Fibroblast of skin of right quadriceps (primary cell): ENCODE measurements at regions not wholly inside any gene's neighbourhood (a gene's known extent, or its start where the extent isn't known, plus 50 kb on each side); places are given as distances from the start of the nearest gene placed in this dataset.
"Not testable (repeated sequence)": the region's sequence is repeated elsewhere in the genome, so short reads cannot be mapped to it uniquely, and the experiment has no call there.

Experiments used
- DNase-seq: peaks from one replicate; pipeline ENCODE4 v3.0.0-alpha.2; 2013

DNA sequence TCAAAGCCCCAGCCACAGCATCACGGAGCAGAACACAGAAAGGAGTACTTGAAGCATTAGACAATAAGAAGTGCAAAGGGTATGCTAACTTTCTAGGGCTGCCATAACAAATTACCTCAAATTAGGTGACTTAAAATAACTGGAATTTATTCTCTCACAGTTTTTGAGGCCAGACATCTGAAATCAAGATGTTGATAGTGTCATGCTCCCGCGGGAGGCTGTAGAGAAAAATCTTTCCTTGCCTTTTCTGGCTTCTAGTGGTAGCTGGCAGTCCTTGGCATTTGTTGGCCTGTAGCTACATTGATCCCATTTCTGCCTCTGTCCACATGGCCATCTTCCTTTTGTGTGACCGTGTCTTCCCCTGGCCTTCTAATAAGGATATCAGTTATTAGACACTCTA, 51.9 kb upstream of the SPDL1 start:
- no peak for DNase-seq

DNA sequence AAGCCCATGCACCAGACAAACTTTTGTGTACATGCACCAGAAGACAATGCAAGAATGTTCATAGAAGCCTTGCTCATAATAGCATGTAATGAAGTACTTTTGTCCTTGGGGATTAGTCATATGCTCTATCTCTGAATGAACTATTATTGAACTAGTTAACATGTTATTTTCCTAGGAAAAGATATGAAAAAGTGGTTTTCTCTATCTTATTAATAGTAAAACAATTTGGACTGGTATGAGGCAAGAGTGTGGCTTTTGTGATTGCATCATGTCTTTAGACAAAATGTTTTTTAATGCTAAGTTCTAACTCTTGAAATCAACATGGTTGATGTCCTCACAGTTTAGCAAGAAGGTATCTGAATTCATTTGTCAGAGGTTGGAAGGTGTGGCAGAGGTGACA, 55.7 kb upstream of the SPDL1 start:
- peak; percentile 64 for DNase-seq

DNA sequence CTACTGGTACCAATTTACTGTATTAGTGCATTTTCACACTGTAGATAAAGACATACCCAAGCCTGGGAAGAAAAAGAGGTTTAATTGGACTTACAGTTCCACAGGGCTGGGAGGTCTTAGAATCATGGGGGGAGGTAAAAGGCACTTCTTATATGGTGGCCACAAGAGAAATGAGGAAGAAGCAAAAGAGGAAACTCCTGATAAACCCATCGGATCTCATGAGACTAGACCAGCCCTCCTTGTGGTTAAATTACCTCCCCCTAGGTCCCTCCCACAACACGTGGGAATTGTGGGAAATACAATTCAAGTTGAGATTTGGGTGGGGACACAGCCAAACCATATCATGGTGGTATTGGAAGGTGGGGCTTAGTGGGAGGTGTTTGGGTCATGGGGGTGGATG, 56.5 kb upstream of the SPDL1 start:
- DNase-seq, result no peak

DNA sequence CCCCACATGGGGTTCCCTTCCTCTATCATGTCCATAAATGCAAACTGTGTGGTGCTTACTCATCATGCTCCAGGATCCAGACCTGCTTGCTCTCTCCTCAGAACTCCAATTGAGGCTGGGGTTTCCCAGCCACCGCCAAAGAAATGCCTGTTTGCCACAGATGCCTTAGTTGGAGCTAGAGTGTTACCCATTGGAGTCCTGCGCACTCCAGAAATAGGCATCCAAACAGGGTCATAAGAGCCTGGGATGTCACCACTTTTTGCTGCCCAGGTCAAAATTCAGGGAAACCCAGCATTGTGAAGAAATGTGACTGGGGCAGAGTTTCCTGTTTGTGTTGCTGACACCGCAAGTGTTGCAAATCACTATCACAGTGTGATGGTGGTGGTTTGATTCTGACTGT, 60.7 kb upstream of the SPDL1 start:
- no peak for DNase-seq

DNA sequence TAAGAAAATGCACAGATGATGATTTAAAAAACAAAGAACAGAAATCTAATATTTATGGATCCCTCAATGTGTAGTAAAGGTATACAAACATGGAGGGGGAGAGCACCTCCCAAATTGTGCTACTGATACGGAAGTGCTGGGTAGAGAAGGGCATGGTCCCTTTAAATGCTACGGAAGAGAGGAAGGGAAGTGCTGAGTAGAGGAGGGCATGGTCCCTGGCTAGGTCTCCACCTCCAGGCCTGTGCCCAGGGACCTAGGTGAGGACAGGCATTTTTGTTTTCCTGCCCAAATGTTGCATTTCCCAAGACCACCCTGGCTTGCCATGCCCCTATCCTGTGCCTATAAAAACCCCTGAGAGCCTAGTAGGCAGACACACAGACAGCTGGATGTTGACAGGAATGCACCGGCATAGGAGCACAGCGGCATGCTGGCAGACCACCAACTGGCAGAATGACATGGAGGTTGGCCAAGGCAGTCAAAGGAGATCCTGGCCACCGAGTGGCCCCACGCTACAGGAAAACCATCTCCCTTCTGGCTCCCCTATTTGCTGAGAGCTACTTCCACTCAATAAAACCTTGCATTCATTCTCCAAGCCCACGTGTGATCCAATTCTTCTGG, 62.1 kb upstream of the SPDL1 start:
- DNase-seq, result peak; percentile 17

DNA sequence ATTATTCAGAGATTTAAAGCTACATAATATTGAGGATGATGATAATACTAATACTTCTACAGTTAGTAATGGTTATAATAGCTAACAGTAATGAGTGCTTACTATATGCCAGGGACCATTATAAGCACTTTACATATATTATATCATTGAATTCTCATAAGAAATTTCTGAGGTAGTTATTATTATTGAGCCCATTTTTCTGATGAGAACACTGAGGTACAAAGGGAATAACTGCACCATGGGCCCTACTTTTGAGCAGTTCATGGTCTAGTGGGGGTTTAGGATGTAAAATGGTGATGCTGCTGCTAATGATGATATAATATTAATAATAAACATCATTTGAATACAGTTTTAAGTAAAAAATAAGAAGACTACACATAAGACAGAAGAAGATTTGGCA, 64.2 kb upstream of the SPDL1 start:
- DNase-seq, result no peak

DNA sequence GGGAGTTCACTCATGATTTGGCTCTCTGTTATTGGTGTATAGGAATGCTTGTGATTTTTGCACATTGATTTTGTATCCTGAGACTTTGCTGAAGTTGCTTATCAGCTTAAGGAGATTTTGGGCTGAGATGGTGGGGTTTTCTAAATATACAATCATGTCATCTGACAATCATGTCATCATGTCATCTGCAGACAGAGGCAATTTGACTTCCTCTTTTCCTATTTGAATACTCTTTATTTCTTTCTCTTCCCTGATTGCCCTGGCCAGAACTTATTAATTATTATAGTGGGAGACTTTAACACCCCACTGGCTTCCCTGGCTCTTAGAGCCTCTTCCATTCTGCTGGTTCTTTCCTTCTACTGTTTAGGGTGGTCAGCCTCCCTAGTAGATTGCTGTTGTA, 64.8 kb upstream of the SPDL1 start:
- not testable (repeated sequence) for DNase-seq

DNA sequence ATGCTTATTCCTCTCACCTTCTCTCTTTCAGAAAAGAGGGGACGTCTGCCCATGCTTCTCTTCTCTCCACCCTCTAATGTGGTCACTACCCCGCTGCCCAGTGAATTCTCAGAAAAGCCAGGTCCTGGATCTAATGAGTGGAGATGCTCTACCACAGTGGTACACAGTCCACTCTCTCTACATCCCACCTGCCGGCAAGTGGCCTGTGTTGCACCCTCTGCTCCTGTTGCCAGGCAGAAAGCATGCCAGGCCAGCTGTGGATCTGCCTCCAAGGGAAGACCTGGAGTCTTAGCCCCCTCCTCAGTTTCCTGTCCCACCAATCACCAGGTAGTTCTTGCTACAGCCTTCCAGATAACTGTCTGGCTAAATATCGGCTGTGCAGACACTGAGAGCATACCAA, 71.2 kb upstream of the SPDL1 start:
- no peak for DNase-seq

DNA sequence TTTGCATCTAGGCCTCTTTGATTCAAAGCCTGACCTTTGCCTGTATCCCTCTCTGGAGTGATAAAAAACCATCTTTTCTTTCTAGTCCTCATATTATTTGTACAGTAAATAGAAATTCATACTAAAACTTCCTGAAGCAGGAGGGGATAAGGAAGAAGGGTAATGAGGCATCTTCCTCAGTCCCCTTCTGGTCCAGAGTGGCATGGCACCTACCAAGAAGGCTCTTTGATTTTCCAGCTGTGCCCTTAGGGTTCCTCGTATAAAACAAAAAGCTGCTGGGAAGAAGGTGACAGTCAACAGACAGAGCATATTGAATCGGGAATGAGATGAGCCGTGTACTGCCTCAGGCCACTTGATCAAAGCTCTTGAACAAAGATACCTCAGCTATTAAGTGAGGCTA, 71.9 kb upstream of the SPDL1 start:
- no peak for DNase-seq

DNA sequence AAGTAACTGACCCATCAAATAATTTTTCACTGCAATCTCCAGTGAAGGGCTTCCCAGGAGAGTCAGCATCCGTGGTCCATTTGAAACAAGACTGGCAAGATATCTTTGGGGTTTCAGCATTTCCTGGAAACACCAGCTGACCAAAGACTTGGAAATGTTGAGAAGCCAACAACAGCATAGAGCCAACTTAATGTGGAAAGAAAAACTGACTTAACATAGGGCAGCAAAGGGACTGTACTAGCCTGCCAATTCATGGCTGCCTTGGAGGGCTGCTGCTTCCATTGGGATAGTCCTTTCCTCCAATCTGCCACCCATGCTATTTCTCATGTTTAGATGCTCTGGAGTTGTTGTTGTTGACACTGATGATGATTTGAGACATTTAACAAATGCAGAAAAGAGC, 76.5 kb upstream of the SPDL1 start:
- DNase-seq, result no peak

DNA sequence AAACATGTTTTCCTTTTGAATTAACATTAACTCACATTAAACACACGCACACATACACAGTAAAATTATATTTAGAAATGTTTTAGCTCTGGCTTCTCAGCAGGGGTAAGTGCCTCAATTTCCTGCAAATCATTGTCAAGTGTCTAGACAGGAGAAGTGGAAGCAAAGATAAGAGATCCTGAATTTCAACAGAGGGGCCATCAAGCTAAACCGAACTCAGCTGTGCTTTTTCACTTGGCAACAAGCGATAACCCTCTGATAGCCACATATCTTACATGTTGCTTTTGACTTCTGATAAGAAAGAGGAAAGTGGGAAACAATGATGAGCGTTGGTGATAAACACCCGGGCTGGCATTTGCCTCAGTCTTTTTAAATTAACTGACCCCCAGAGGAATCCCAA, 79.7 kb upstream of the SPDL1 start:
- DNase-seq, result no peak

DNA sequence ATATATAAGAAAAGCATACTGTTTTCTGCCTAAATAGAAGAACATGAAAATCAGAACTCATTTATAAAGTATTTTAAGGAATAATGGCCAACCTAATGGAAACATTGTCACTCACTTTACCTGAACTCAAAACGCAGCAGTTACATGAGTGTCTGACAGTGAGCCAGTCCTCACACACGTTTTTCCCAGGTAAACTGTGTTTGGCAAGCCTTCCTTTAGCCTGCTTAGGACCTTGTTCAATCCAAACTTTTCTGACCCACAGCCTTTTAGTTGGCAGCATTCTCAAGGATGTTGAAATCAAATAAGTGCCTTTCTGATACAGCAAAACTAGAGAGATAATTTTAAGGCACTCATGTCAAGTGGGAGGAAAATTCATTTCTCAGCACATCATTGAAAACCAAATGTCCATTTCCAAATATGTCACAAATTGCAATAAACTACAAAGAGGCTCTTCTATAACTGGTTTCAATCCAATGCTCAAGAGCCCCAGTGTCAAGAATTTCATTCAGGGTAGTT, 83.5 kb upstream of the SPDL1 start:
- no peak for DNase-seq

DNA sequence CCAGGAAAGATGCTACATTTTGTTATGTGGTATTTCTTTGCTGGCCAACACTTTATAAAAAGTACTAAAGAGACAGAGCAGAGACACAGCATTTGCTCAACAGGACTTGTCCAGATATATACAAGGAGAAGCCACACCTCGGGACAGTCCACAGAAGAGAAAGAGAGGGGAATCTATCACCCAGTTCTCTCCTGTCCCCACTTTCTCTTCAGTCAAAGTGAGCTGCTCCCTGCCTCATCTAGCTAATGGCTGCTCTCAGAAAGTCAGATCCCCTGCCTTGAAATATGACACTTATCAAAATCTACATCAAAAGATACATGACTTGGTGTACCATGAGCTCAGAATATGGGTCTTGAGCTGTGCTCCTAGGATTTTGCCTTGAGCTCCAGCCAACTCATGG, 86.7 kb upstream of the SPDL1 start:
- DNase-seq, result no peak

DNA sequence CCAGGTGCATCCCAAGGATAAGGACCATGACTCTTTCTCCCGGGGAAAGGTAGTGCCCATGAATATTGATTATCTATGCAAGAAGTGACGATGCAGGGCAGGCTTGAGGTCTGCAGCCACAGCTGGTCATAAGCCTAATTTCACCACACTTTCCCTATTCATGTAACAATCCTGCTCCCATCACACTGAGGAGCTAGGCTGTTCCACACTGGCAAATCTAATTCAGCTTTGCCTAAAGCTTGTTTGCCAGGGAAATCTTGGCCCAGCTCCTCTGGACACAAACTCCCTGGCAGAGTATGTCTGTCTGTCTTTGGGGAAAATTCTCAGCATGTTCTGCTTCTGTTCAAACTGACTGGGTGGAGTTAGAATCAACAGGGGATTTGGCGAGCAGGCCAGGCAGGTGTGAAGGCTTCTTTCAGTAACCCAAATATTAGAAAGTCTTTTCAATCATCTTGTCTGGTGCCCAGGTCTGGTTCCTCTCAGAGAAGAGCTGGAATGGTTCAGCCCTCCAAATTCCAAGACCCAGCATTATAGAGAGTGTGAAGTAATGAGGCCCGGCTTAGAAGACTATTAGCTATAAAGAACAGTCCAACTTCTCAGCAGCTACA, 88.5 kb upstream of the SPDL1 start:
- no peak for DNase-seq

DNA sequence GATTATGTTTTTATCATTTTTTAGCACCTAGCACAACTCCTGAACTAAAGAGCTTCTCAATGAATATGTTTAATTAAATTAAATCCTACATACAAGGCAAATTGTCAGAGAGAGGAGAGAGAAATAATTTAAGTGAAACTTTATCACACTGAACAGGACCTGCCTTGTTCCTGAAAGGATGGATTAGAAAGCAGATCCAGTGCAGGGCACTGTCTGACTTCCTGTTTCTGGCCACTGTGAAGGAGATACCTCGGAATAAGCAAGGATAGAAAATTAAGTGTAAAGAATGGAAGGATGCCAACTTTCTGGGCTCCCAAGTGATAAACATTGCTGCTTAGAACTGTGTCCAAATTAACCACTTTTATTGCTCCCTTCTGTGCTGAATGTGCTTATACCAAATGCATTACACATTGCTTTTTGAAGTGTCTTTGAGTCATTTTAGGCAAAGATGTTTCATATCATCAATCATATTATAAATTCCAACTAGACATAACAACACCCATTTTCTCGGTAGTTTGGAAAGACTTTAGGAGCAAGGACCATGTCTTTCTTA, 89.1 kb upstream of the SPDL1 start:
- DNase-seq, result peak; percentile 35

DNA sequence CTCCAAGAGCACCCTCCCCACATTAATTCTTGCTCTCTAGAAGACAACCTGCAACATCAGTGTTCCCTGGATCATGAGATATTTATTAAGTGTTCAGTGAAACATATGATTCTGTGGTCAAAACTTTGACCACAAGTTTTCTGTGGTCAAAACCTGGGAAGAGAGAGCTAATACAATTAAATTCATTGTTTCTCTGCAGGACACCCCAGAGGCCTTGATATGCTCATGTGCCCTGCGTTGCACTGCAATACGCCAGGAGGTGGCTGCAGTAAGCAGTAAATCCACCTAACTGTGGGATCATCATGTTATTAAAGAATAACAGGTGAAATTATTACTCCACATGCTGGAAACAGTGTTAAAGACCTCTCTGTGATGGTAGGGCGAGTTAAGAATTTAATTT, 109.3 kb upstream of the SPDL1 start:
- DNase-seq, result no peak

DNA sequence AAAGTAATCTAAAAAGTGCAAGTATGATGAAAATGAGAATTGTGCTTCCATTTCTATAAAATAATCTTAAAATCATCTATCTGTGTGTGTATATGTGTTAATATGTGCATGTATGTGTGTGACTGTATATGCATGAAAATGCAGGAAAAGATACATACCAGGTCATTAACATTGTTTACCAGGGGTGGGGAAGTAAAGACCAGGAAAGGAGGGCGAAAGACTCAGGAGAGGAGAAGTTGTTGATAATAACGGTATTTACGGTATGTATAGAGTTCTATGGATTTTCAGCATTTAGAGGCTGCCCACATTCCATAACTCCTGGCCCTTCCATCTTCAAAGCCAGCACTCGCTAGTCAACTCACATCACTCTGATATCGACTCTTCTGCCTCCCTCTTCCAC, 111.0 kb upstream of the SPDL1 start:
- no peak for DNase-seq

DNA sequence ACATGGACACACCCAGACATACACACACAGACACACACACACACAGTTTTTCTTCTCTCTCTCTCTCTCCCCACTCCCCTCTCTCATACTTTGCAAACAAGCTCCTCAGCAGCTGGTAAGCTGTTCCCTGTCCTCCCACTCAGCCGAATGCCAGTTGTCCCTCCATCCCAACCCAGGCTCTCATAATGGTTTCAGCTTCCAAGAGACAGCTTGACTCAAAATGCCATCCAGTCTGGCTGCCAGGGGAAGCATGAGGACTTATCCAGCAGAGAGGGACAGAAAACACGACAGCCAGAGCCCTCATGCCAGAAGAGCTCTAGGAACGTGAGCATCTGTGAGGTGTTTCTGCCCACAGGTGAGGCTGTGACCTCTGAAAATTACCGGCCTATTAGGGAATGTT, 112.6 kb upstream of the SPDL1 start:
- DNase-seq, result no peak

DNA sequence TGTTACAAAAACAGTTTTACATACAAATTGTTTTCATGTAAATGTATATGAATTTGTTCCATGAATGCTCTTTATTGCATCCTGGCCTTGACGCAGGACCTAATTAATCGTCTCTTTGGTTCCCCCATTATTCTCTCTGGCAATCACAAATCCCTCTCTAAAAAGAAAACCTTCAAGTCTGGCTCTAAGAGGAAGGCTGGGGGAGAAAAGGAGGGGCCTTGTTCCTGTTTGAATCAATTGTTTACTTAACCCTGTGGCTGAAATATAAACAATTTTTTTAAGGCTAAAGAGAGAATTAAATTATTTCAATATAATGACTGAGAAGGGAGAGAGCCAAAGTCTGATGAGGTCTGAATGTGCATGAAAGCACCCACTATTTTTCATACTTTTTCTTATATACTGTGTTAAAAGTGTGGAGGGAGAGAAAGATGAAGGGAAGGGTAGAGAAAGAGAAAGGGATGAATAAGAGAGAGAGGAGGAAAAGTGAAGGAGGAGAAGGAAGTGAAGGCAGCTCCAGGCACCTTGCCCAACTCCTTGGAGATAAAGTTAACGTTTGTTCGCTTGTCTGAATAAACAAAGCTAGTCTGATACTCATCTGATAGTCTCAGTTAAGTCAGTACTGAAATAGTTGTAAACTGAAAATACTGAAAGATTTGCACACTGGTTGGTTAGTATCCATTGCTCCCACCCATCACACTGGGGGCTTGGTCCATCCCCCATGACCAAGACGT, 116.4 kb upstream of the SPDL1 start:
- no peak for DNase-seq

DNA sequence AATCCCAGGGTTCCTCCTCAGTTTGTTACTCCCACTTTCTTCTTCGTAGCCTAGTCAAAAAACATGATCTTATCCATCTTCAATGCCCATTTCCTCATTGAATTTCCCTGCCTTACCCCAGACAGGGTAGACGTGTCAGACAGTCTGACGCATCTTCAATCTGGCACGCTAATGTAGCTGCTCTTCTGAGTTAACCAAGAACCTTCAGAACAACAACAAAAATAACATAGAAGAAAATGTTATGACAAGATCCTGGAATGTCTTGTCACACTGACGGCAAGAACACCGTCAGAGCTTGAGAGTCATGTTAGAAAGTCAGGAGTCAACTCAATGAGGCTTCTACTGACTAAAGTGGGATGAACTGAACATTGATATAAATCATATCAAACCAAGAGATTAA, 122.7 kb upstream of the SPDL1 start:
- no peak for DNase-seq

DNA sequence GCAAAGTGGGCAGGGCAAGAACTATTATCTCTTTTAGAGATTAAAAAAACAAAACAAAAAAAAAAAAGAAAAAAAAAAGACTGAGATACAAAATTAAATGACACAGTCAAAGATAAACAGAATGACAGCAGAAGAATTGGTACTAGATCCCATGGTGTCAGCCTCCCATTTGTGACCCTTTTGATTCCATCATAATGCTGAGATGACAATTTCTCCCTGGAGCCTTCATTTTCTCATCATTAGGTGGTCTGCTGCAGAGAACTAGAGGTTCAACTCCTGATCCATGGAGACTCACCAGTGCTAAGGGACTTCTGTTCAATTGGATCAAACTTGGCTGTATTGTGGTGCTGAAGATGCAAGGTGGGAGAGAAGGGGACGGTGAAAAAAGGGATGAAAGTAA, 123.5 kb upstream of the SPDL1 start:
- no peak for DNase-seq

DNA sequence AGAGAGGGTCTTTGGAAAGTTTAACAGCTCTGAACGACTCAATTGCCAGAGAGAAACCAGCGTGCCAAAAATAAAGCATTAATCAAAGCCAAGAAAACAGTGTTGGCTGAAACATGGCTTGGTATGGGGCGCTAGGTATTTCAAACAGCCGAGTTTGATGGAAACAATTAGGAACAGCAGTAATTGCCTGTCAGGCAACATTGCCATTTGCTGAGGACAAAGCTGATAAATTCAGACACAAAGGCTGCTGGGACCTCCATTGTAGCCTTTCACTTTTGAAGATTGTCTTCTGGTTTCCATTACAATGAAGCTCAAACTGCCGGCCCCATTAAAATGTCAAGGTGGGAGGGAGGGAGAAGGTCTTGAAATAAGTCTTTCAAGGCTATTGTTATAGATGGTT, 125.4 kb upstream of the SPDL1 start:
- DNase-seq, result no peak

DNA sequence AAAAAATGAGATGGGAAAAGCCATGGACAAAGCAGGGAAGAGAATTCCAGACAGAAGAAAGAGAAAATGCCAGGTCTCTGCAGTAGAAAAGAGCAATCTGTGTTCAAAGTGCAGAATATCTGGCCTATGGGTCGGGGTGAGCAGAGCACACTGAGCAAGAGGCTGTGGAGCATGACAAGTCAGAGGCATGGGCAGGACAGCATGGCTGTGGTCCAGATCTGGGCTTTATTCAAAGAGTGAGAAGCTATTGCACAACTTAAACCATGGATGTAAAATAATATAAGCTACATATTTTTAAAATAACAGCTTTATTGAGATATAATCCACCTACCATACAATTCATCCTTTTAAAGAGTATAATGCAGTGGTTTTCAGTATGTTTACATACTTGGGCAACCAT, 133.1 kb upstream of the SPDL1 start:
- no peak for DNase-seq

DNA sequence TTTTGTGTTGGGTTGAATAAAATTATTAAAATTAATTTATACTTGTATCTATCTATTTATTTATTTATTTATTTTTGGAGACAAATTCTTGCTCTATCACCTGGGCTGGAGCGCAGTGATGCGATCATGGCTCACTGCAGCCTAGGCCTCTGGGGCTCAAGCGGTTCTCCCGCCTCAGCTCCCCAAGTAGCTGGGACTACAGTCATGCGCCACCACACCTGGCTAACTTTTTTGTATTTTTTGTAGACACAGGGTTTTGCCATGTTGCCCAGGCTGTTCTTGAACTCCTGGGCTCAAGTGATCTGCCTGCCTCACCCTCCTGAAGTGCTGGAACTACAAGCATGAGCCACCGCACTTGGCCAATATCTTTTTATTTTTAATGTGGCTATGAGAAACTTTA, 134.7 kb upstream of the SPDL1 start:
- DNase-seq, result no peak
